ENCODE measurements at regions not wholly inside any gene's neighbourhood (a gene's known extent, or its start where the extent isn't known, plus 50 kb on each side); places are given as distances from the start of the nearest gene placed in this dataset.
A peak's percentile ranks its signal among the peaks of the same experiment; 100 is the strongest.

- DNase-seq (ENCODE audit: low read depth in 3 of 3, low spot score in 2 of 3): peak in 1 of 3 donors; percentile 38
Measured at GRCh38 chr11:115869780-115870431, 365.7 kb upstream of the CADM1 start.

- DNase-seq (ENCODE audit: low read depth in 3 of 3, low spot score in 2 of 3): no peak
Measured at GRCh38 chr11:115869131-115869530, 364.9 kb upstream of the CADM1 start.

- DNase-seq (ENCODE audit: low read depth in 3 of 3, low spot score in 2 of 3): no peak
Measured at GRCh38 chr11:115860246-115860645, 356.0 kb upstream of the CADM1 start.

- DNase-seq (ENCODE audit: low read depth in 3 of 3, low spot score in 2 of 3): no peak
Measured at GRCh38 chr11:115848611-115849010, 344.4 kb upstream of the CADM1 start.

GRCh38 chr11:115848080-115848479 is 343.9 kb upstream of the CADM1 start:
- no peak for DNase-seq (ENCODE audit: low read depth in 3 of 3, low spot score in 2 of 3)

GRCh38 chr11:115845872-115846271 is 341.7 kb upstream of the CADM1 start:
- no peak for DNase-seq (ENCODE audit: low read depth in 3 of 3, low spot score in 2 of 3)

GRCh38 chr11:115843685-115844084 is 339.5 kb upstream of the CADM1 start:
- DNase-seq (ENCODE audit: low read depth in 3 of 3, low spot score in 2 of 3): no peak

GRCh38 chr11:115843111-115843510 is 338.9 kb upstream of the CADM1 start:
- no peak for DNase-seq (ENCODE audit: low read depth in 3 of 3, low spot score in 2 of 3)

GRCh38 chr11:115820026-115820425 is 315.8 kb upstream of the CADM1 start:
- no peak for DNase-seq (ENCODE audit: low read depth in 3 of 3, low spot score in 2 of 3)

- DNase-seq (ENCODE audit: low read depth in 3 of 3, low spot score in 2 of 3): no peak
Measured at GRCh38 chr11:115819014-115819413, 314.8 kb upstream of the CADM1 start.

- DNase-seq (ENCODE audit: low read depth in 3 of 3, low spot score in 2 of 3): no peak
Measured at GRCh38 chr11:115817844-115818468, 313.7 kb upstream of the CADM1 start.

GRCh38 chr11:115808351-115808940 is 304.2 kb upstream of the CADM1 start:
- DNase-seq (ENCODE audit: low read depth in 3 of 3, low spot score in 2 of 3): no peak

- DNase-seq (ENCODE audit: low read depth in 3 of 3, low spot score in 2 of 3): no peak
Measured at GRCh38 chr11:115806056-115806455, 301.8 kb upstream of the CADM1 start.

- DNase-seq (ENCODE audit: low read depth in 3 of 3, low spot score in 2 of 3): no peak
Measured at GRCh38 chr11:115803073-115803740, 299.0 kb upstream of the CADM1 start.

GRCh38 chr11:115802641-115803040 is 298.4 kb upstream of the CADM1 start:
- no peak for DNase-seq (ENCODE audit: low read depth in 3 of 3, low spot score in 2 of 3)

GRCh38 chr11:115792903-115793302 is 288.7 kb upstream of the CADM1 start:
- no peak for DNase-seq (ENCODE audit: low read depth in 3 of 3, low spot score in 2 of 3)

- no peak for DNase-seq (ENCODE audit: low read depth in 3 of 3, low spot score in 2 of 3)
Measured at GRCh38 chr11:115787302-115787701, 283.1 kb upstream of the CADM1 start.

- no peak for DNase-seq (ENCODE audit: low read depth in 3 of 3, low spot score in 2 of 3)
Measured at GRCh38 chr11:115784796-115785521, 280.7 kb upstream of the CADM1 start.

- no peak for DNase-seq (ENCODE audit: low read depth in 3 of 3, low spot score in 2 of 3)
Measured at GRCh38 chr11:115780646-115781362, 276.6 kb upstream of the CADM1 start.

GRCh38 chr11:115778928-115779650 is 274.9 kb upstream of the CADM1 start:
- DNase-seq (ENCODE audit: low read depth in 3 of 3, low spot score in 2 of 3): no peak
